GM12878 (cell line): ENCODE measurements at regions not wholly inside any gene's neighbourhood (a gene's known extent, or its start where the extent isn't known, plus 50 kb on each side); places are given as distances from the start of the nearest gene placed in this dataset.

Experiments
- CEBPB ChIP-seq, 2 experiments: fragments of 150-350 bp in 1 of 2; IDR thresholded peaks; 2 replicates each; pipeline ENCODE4 v1.6.1; 2012 to 2014; ENCODE audit warnings: low read depth in 2 of 2, low read length in 2 of 2, borderline replicate concordance in 1 of 2, inconsistent platforms in 1 of 2
- CTCF ChIP-seq, 3 experiments: IDR thresholded peaks in 2 of 3; conservative IDR thresholded peaks in 1 of 3; 2 replicates each; pipeline ENCODE4 v1.5.1; 2011; ENCODE audit warnings: low read depth in 3 of 3, low read length in 3 of 3, mild to moderate bottlenecking in 3 of 3, control low read depth in 2 of 3, moderate library complexity in 2 of 3, inconsistent platforms in 1 of 3, mixed read lengths in 1 of 3; ENCODE audit not compliant: control insufficient read depth in 2 of 3, insufficient read depth in 1 of 3; ENCODE audit errors: extremely low read depth in 1 of 3
- EZH2 ChIP-seq: IDR thresholded peaks from 2 replicates; pipeline ENCODE4 v1.6.1; 2012; ENCODE audit warnings: low read depth, mild to moderate bottlenecking, control low read depth, inconsistent platforms, low read length, borderline replicate concordance; ENCODE audit not compliant: control insufficient read depth
- FOS ChIP-seq: IDR thresholded peaks from 3 replicates; pipeline ENCODE4 v1.6.1; 2011; ENCODE audit warnings: borderline replicate concordance; ENCODE audit not compliant: insufficient read length; ENCODE audit errors: extremely low read depth
- FOXK2 ChIP-seq: fragments of 450-650 bp; IDR thresholded peaks from 2 replicates; pipeline ENCODE4 v1.6.1; 2017; ENCODE audit warnings: mild to moderate bottlenecking, moderate library complexity
- JUNB ChIP-seq: IDR thresholded peaks from 2 replicates; pipeline ENCODE4 v1.6.1; 2016; ENCODE audit warnings: antibody characterized with exemption, mild to moderate bottlenecking
- MYC ChIP-seq: IDR thresholded peaks from 2 replicates; pipeline ENCODE4 v1.6.1; 2011; ENCODE audit warnings: mild to moderate bottlenecking, low read length, moderate library complexity, inconsistent platforms; ENCODE audit not compliant: insufficient read depth, insufficient replicate concordance, insufficient read length, severe bottlenecking
- NFIC ChIP-seq: IDR thresholded peaks from 2 replicates; pipeline ENCODE4 v1.6.1; 2012; ENCODE audit warnings: low read depth, mild to moderate bottlenecking, inconsistent platforms, low read length, moderate library complexity
- POLR2A ChIP-seq: IDR thresholded peaks from 2 replicates; pipeline ENCODE4 v1.6.1; 2011; ENCODE audit warnings: low read depth, mild to moderate bottlenecking, low read length
- RFX5 ChIP-seq: IDR thresholded peaks from 2 replicates; pipeline ENCODE4 v1.6.1; 2011; ENCODE audit warnings: low read depth, low read length, improper control_type of control experiment
- ZNF274 ChIP-seq: IDR thresholded peaks from one replicate; pipeline ENCODE4 v1.8.0; 2011; ENCODE audit not compliant: insufficient read length, insufficient read depth

- TF ChIP-seq CTCF (IDR thresholded peaks at IDR 0.05 in 2 of 3, conservative IDR thresholded peaks at IDR 0.05 in 1 of 3; ENCODE audit: control insufficient read depth in 2 of 3, extremely low read depth in 1 of 3, insufficient read depth in 1 of 3, low read depth in 3 of 3, low read length in 3 of 3) (no peak), POLR2A (no peak), FOS (no peak), NFIC (no peak), ZNF274 (no peak), JUNB (no peak), MYC (no peak), CEBPB (IDR thresholded peaks at IDR 0.05; ENCODE audit: borderline replicate concordance in 1 of 2, low read depth in 2 of 2, low read length in 2 of 2) (no peak), RFX5 (no peak), FOXK2 (no peak), EZH2 (no peak)
Measured at GRCh38 chr10:118475214-118475613, 120.2 kb downstream of the PRLHR start.
